Right atrium auricular region (tissue), 2 donors: ENCODE measurements at regions not wholly inside any gene's neighbourhood (a gene's known extent, or its start where the extent isn't known, plus 50 kb on each side); places are given as distances from the start of the nearest gene placed in this dataset.

Experiments used
- DNase-seq: peaks from one replicate; pipeline ENCODE4 v3.0.0-alpha.2; 2019; ENCODE audit warnings: low spot score
- H3K27ac ChIP-seq, 2 donors: fragments of 200-600 bp; sonication (generic); 1 replicate in 1 of 2; 2 replicates in 1 of 2; pipeline ENCODE4 v1.5.1; 2016 to 2019
- H3K27me3 ChIP-seq, 2 donors: fragments of 200-600 bp; sonication (generic); one replicate each; pipeline versions ENCODE4 v1.5.1 to v1.6.0; 2017 to 2019
- H3K36me3 ChIP-seq: fragments of 200-600 bp; sonication (generic); one replicate; pipeline ENCODE4 v1.5.1; 2016
- H3K4me1 ChIP-seq, 2 donors: fragments of 200-600 bp; sonication (generic); one replicate each; pipeline versions ENCODE4 v1.5.1 to v1.6.0; 2017 to 2019
- H3K4me3 ChIP-seq, 2 donors: fragments of 200-600 bp; sonication (generic); 1 replicate in 1 of 2; 2 replicates in 1 of 2; pipeline ENCODE4 v1.5.1; 2017 to 2019; ENCODE audit warnings: mild to moderate bottlenecking in 1 of 2, moderate library complexity in 1 of 2
- H3K9me3 ChIP-seq, 2 donors: fragments of 200-600 bp; sonication (generic); one replicate each; pipeline ENCODE4 v1.5.1; 2019
- CTCF ChIP-seq, 2 donors: fragments of 200-600 bp; sonication (generic); IDR thresholded peaks; one replicate each; pipeline ENCODE4 v1.5.1; 2019; ENCODE audit warnings: antibody characterized with exemption in 2 of 2

GRCh38 chr10:120251821-120252442, 205.1 kb upstream of the PLPP4 start:
- Histone ChIP-seq H3K4me1 (no peaks in the 10 kb centered on the region), H3K36me3 (no peaks in the 10 kb centered on the region), H3K27ac (no peak overlapping the region), H3K4me3 (no peak overlapping the region), H3K27me3 (no peaks in the 10 kb centered on the region), H3K9me3 (peaks cover 0 to 10% of the 10 kb centered on the region in 2 donors)
- no peak for DNase-seq
- no peak for TF ChIP-seq CTCF (IDR thresholded peaks at IDR 0.05)

DNA sequence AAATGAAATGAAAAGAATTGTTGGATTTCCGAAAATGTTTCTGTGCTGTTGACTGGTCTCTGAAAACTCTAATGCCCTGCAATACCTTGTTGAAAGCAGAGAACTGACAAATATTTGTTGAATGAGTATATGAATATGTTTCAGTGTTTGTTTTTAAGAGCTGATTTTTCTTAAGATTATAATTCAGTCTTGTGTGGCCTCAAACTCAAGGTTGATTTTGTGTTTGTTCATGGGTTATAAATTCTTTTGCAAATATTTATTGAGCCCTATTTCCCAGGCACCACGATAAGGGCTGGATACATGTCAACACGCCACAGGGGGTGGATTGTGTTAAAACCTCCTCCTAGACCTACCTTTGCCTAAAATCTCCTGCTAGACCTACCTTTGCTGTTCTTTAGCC, 203.9 kb upstream of the PLPP4 start:
- Histone ChIP-seq H3K27me3 (no peaks in the 10 kb centered on the region), H3K9me3 (peaks cover 0 to 10% of the 10 kb centered on the region in 2 donors), H3K4me3 (no peak overlapping the region), H3K36me3 (no peaks in the 10 kb centered on the region), H3K27ac (no peak overlapping the region), H3K4me1 (no peaks in the 10 kb centered on the region)
- no peak for TF ChIP-seq CTCF (IDR thresholded peaks at IDR 0.05)
- DNase-seq: no peak

- Histone ChIP-seq H3K36me3 (no peaks in the 10 kb centered on the region), H3K9me3 (peaks cover 0 to 10% of the 10 kb centered on the region in 2 donors), H3K4me3 (no peak overlapping the region), H3K27me3 (no peaks in the 10 kb centered on the region), H3K4me1 (no peaks in the 10 kb centered on the region), H3K27ac (no peak overlapping the region)
- TF ChIP-seq CTCF (IDR thresholded peaks at IDR 0.05): no peak
- no peak for DNase-seq
Observed at GRCh38 chr10:120260456-120260855, 196.6 kb upstream of the PLPP4 start.

DNA sequence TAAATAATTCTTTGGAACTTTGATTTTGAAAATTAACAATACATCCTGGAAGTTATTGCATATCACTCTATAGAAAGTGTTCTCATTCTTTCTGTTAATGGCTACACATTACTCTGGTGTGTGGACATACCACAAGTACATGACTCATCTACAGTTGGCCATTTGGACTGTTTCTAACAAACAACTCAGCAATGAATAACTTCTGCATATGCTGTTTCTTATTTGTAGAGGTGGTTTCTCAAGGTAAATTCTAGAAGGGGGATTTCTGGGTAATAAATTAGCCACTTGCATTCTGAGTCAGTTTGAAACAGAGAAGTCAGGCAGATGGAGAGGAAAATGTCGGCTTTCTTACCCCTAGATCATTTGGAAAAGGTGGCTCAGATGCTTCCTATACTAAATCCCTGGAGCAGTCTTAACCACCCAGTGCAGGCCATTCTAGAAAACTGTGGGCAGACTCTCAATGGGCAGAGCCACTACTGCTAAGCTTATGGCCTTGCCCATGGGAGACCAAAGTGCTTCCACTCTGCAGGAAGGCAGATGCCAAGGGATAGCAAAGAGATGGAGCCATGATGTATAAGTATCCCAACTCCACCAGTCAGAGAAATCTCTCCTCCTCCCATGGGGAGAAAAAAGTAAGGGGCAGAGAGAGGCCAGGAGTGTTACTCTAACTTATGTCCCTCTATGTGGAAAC, 194.0 kb upstream of the PLPP4 start:
- H3K27me3 ChIP-seq: no peaks in the 10 kb centered on the region
- no peak overlapping the region for H3K4me3 ChIP-seq
- H3K36me3 ChIP-seq: no peaks in the 10 kb centered on the region
- no peak for TF ChIP-seq CTCF (IDR thresholded peaks at IDR 0.05)
- H3K4me1 ChIP-seq: no peaks in the 10 kb centered on the region
- no peak for DNase-seq
- H3K27ac ChIP-seq: no peak overlapping the region
- no peaks in the 10 kb centered on the region for H3K9me3 ChIP-seq

DNA sequence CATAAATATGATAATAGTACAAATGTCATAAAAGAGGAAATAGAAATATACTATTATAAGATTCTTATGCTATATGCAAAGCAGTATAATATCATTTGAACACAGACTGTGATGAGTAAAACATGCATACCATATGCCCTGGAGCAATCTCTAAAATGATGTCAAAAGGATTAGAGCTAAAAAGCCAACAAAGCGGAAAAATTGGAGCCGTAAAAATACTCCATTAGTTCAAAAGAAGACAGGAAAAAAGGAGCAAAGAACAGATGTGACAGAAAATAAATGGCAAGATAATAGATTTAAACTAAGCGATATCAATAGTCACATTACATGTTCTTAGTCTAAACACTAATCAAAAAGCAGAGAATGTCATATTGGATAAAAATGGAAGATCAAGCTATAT, 191.0 kb upstream of the PLPP4 start:
- Histone ChIP-seq H3K9me3 (peaks cover 0 to 14% of the 10 kb centered on the region in 2 donors), H3K4me1 (no peaks in the 10 kb centered on the region), H3K4me3 (no peak overlapping the region), H3K27me3 (no peaks in the 10 kb centered on the region), H3K27ac (no peak overlapping the region), H3K36me3 (no peaks in the 10 kb centered on the region)
- DNase-seq: no peak
- TF ChIP-seq CTCF (IDR thresholded peaks at IDR 0.05): no peak
